ENCODE measurements at regions not wholly inside any gene's neighbourhood (a gene's known extent, or its start where the extent isn't known, plus 50 kb on each side); places are given as distances from the start of the nearest gene placed in this dataset.

- no peaks in the 10 kb centered on the region for H3K9me3 ChIP-seq (ENCODE audit: control insufficient read depth in 1 of 2, low read length in 2 of 2)
- no peak overlapping the region for H3K27ac ChIP-seq (ENCODE audit: low read depth, low read length)
- no peaks in the 10 kb centered on the region for H3K4me1 ChIP-seq (ENCODE audit: control insufficient read depth in 1 of 2, insufficient read depth in 2 of 2, low read length in 2 of 2)
- H3K4me3 ChIP-seq (ENCODE audit: low read depth in 1 of 2, low read length in 2 of 2): no peak overlapping the region
- no peaks in the 10 kb centered on the region for H3K36me3 ChIP-seq (ENCODE audit: control insufficient read depth in 1 of 2, insufficient read depth in 2 of 2, low read length in 2 of 2)
- no peaks in the 10 kb centered on the region for H3K27me3 ChIP-seq (ENCODE audit: control insufficient read depth in 1 of 2, insufficient read depth in 2 of 2, low read length in 2 of 2)
- H3K9ac ChIP-seq (ENCODE audit: low read depth in 1 of 2, low read length in 2 of 2): no peak overlapping the region
Observed at GRCh38 chr5:159736844-159737243, 179.4 kb upstream of the ADRA1B start.

- Histone ChIP-seq H3K9ac (ENCODE audit: low read depth in 1 of 2, low read length in 2 of 2) (no peak overlapping the region), H3K4me1 (ENCODE audit: control insufficient read depth in 1 of 2, insufficient read depth in 2 of 2, low read length in 2 of 2) (no peaks in the 10 kb centered on the region), H3K36me3 (ENCODE audit: control insufficient read depth in 1 of 2, insufficient read depth in 2 of 2, low read length in 2 of 2) (no peaks in the 10 kb centered on the region)
Observed at GRCh38 chr5:159737263-159737662, 179.0 kb upstream of the ADRA1B start.

GRCh38 chr5:159741829-159742322 lies 174.4 kb upstream of the ADRA1B start:
- no peak overlapping the region for H3K4me3 ChIP-seq (ENCODE audit: low read depth in 1 of 2, low read length in 2 of 2)
- no peaks in the 10 kb centered on the region for H3K36me3 ChIP-seq (ENCODE audit: control insufficient read depth in 1 of 2, insufficient read depth in 2 of 2, low read length in 2 of 2)
- no peaks in the 10 kb centered on the region for H3K27me3 ChIP-seq (ENCODE audit: control insufficient read depth in 1 of 2, insufficient read depth in 2 of 2, low read length in 2 of 2)
- H3K27ac ChIP-seq (ENCODE audit: low read depth, low read length): no peak overlapping the region
- no peaks in the 10 kb centered on the region for H3K9me3 ChIP-seq (ENCODE audit: control insufficient read depth in 1 of 2, low read length in 2 of 2)
- H3K9ac ChIP-seq (ENCODE audit: low read depth in 1 of 2, low read length in 2 of 2): no peak overlapping the region
- H3K4me1 ChIP-seq (ENCODE audit: control insufficient read depth in 1 of 2, insufficient read depth in 2 of 2, low read length in 2 of 2): no peaks in the 10 kb centered on the region

More at GRCh38 chr5:159737263-159737662, 179.0 kb upstream of the ADRA1B start:
- no peaks in the 10 kb centered on the region for H3K27me3 ChIP-seq (ENCODE audit: control insufficient read depth in 1 of 2, insufficient read depth in 2 of 2, low read length in 2 of 2)
- no peak overlapping the region for H3K27ac ChIP-seq (ENCODE audit: low read depth, low read length)
- H3K4me3 ChIP-seq (ENCODE audit: low read depth in 1 of 2, low read length in 2 of 2): no peak overlapping the region
- no peaks in the 10 kb centered on the region for H3K9me3 ChIP-seq (ENCODE audit: control insufficient read depth in 1 of 2, low read length in 2 of 2)

- no peaks in the 10 kb centered on the region for H3K36me3 ChIP-seq (ENCODE audit: control insufficient read depth in 1 of 2, insufficient read depth in 2 of 2, low read length in 2 of 2)
- no peaks in the 10 kb centered on the region for H3K27me3 ChIP-seq (ENCODE audit: control insufficient read depth in 1 of 2, insufficient read depth in 2 of 2, low read length in 2 of 2)
Observed at GRCh38 chr5:159743234-159743633, 173.0 kb upstream of the ADRA1B start.

GRCh38 chr5:159746707-159747106 lies 169.6 kb upstream of the ADRA1B start:
- no peaks in the 10 kb centered on the region for H3K27me3 ChIP-seq (ENCODE audit: control insufficient read depth in 1 of 2, insufficient read depth in 2 of 2, low read length in 2 of 2)
- no peaks in the 10 kb centered on the region for H3K36me3 ChIP-seq (ENCODE audit: control insufficient read depth in 1 of 2, insufficient read depth in 2 of 2, low read length in 2 of 2)
- no peaks in the 10 kb centered on the region for H3K4me1 ChIP-seq (ENCODE audit: control insufficient read depth in 1 of 2, insufficient read depth in 2 of 2, low read length in 2 of 2)
- H3K9me3 ChIP-seq (ENCODE audit: control insufficient read depth in 1 of 2, low read length in 2 of 2): peaks cover 0 to 4% of the 10 kb centered on the region in 2 donors
- H3K9ac ChIP-seq (ENCODE audit: low read depth in 1 of 2, low read length in 2 of 2): no peak overlapping the region
- H3K27ac ChIP-seq (ENCODE audit: low read depth, low read length): no peak overlapping the region
- no peak overlapping the region for H3K4me3 ChIP-seq (ENCODE audit: low read depth in 1 of 2, low read length in 2 of 2)

More at GRCh38 chr5:159743234-159743633, 173.0 kb upstream of the ADRA1B start:
- Histone ChIP-seq H3K27ac (ENCODE audit: low read depth, low read length) (no peak overlapping the region), H3K9me3 (ENCODE audit: control insufficient read depth in 1 of 2, low read length in 2 of 2) (no peaks in the 10 kb centered on the region), H3K4me3 (ENCODE audit: low read depth in 1 of 2, low read length in 2 of 2) (no peak overlapping the region), H3K9ac (ENCODE audit: low read depth in 1 of 2, low read length in 2 of 2) (no peak overlapping the region), H3K4me1 (ENCODE audit: control insufficient read depth in 1 of 2, insufficient read depth in 2 of 2, low read length in 2 of 2) (no peaks in the 10 kb centered on the region)

DNA sequence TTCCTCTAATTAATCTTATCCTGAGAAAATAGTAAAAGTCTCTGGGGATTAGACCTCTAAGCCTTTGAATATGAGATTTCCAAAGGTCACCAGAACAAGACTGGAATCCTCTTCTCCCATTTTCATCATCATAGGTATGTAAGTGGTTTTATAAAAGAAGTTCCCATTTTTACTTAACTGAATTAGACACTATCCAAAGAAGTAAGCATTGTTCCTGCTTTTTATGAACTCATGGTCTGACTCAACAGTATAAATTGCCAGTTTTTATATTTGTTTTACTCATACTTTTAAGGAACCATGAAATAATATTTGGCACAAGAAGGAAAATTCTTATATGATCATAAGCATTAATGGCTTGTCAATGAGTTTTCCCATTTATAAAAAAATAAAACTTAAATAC lies 167.1 kb upstream of the ADRA1B start:
- Histone ChIP-seq H3K9ac (ENCODE audit: low read depth in 1 of 2, low read length in 2 of 2) (no peak overlapping the region), H3K27ac (ENCODE audit: low read depth, low read length) (no peak overlapping the region), H3K9me3 (ENCODE audit: control insufficient read depth in 1 of 2, low read length in 2 of 2) (peaks cover 0 to 4% of the 10 kb centered on the region in 2 donors), H3K27me3 (ENCODE audit: control insufficient read depth in 1 of 2, insufficient read depth in 2 of 2, low read length in 2 of 2) (no peaks in the 10 kb centered on the region), H3K4me1 (ENCODE audit: control insufficient read depth in 1 of 2, insufficient read depth in 2 of 2, low read length in 2 of 2) (no peaks in the 10 kb centered on the region), H3K4me3 (ENCODE audit: low read depth in 1 of 2, low read length in 2 of 2) (no peak overlapping the region), H3K36me3 (ENCODE audit: control insufficient read depth in 1 of 2, insufficient read depth in 2 of 2, low read length in 2 of 2) (no peaks in the 10 kb centered on the region)

DNA sequence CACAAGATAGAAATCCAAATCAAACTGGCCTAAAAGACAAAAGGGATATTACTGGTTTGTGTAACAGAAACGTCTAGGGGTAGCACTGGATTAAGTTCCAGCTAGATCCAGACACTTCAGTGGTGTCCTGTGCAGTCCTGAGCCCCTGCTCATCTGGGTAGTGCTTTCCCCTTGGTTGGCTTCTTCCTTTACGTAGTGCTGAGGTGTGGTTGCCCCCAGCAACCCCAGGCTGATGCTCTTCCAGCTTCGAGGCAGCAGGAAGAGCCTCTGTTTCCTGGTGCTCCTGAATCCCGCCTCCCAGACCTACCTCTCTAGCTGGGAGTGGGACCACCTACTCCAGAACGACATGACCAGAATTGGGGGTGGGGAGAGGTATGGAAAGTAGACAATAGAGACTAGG lies 166.1 kb upstream of the ADRA1B start:
- Histone ChIP-seq H3K36me3 (ENCODE audit: control insufficient read depth in 1 of 2, insufficient read depth in 2 of 2, low read length in 2 of 2) (no peaks in the 10 kb centered on the region), H3K27me3 (ENCODE audit: control insufficient read depth in 1 of 2, insufficient read depth in 2 of 2, low read length in 2 of 2) (no peaks in the 10 kb centered on the region), H3K27ac (ENCODE audit: low read depth, low read length) (no peak overlapping the region), H3K4me3 (ENCODE audit: low read depth in 1 of 2, low read length in 2 of 2) (no peak overlapping the region), H3K9ac (ENCODE audit: low read depth in 1 of 2, low read length in 2 of 2) (no peak overlapping the region), H3K4me1 (ENCODE audit: control insufficient read depth in 1 of 2, insufficient read depth in 2 of 2, low read length in 2 of 2) (no peaks in the 10 kb centered on the region), H3K9me3 (ENCODE audit: control insufficient read depth in 1 of 2, low read length in 2 of 2) (peaks cover 0 to 4% of the 10 kb centered on the region in 2 donors)

- Histone ChIP-seq H3K36me3 (ENCODE audit: control insufficient read depth in 1 of 2, insufficient read depth in 2 of 2, low read length in 2 of 2) (no peaks in the 10 kb centered on the region), H3K9me3 (ENCODE audit: control insufficient read depth in 1 of 2, low read length in 2 of 2) (peaks cover 0 to 4% of the 10 kb centered on the region in 2 donors), H3K4me3 (ENCODE audit: low read depth in 1 of 2, low read length in 2 of 2) (no peak overlapping the region), H3K9ac (ENCODE audit: low read depth in 1 of 2, low read length in 2 of 2) (no peak overlapping the region), H3K27me3 (ENCODE audit: control insufficient read depth in 1 of 2, insufficient read depth in 2 of 2, low read length in 2 of 2) (no peaks in the 10 kb centered on the region), H3K4me1 (ENCODE audit: control insufficient read depth in 1 of 2, insufficient read depth in 2 of 2, low read length in 2 of 2) (no peaks in the 10 kb centered on the region), H3K27ac (ENCODE audit: low read depth, low read length) (no peak overlapping the region)
Observed at GRCh38 chr5:159751459-159751858, 164.8 kb upstream of the ADRA1B start.

GRCh38 chr5:159752622-159753275 lies 163.5 kb upstream of the ADRA1B start:
- Histone ChIP-seq H3K27me3 (ENCODE audit: control insufficient read depth in 1 of 2, insufficient read depth in 2 of 2, low read length in 2 of 2) (no peaks in the 10 kb centered on the region), H3K9me3 (ENCODE audit: control insufficient read depth in 1 of 2, low read length in 2 of 2) (peaks cover 0 to 4% of the 10 kb centered on the region in 2 donors), H3K36me3 (ENCODE audit: control insufficient read depth in 1 of 2, insufficient read depth in 2 of 2, low read length in 2 of 2) (no peaks in the 10 kb centered on the region), H3K4me1 (ENCODE audit: control insufficient read depth in 1 of 2, insufficient read depth in 2 of 2, low read length in 2 of 2) (no peaks in the 10 kb centered on the region), H3K4me3 (ENCODE audit: low read depth in 1 of 2, low read length in 2 of 2) (no peak overlapping the region), H3K27ac (ENCODE audit: low read depth, low read length) (no peak overlapping the region), H3K9ac (ENCODE audit: low read depth in 1 of 2, low read length in 2 of 2) (no peak overlapping the region)

- no peak overlapping the region for H3K9ac ChIP-seq (ENCODE audit: low read depth in 1 of 2, low read length in 2 of 2)
- no peak overlapping the region for H3K27ac ChIP-seq (ENCODE audit: low read depth, low read length)
- H3K9me3 ChIP-seq (ENCODE audit: control insufficient read depth in 1 of 2, low read length in 2 of 2): no peaks in the 10 kb centered on the region
- H3K27me3 ChIP-seq (ENCODE audit: control insufficient read depth in 1 of 2, insufficient read depth in 2 of 2, low read length in 2 of 2): no peaks in the 10 kb centered on the region
- no peak overlapping the region for H3K4me3 ChIP-seq (ENCODE audit: low read depth in 1 of 2, low read length in 2 of 2)
- no peaks in the 10 kb centered on the region for H3K4me1 ChIP-seq (ENCODE audit: control insufficient read depth in 1 of 2, insufficient read depth in 2 of 2, low read length in 2 of 2)
- H3K36me3 ChIP-seq (ENCODE audit: control insufficient read depth in 1 of 2, insufficient read depth in 2 of 2, low read length in 2 of 2): no peaks in the 10 kb centered on the region
Observed at GRCh38 chr5:159758189-159758588, 158.1 kb upstream of the ADRA1B start.

Data from duodenal mucosa (tissue), 2 donors.